SK-N-SH (cell line): ENCODE measurements at regions not wholly inside any gene's neighbourhood (a gene's known extent, or its start where the extent isn't known, plus 50 kb on each side); places are given as distances from the start of the nearest gene placed in this dataset.

Source experiments
- CTCF ChIA-PET: fragments of 300-600, 350-600 bp; formaldehyde crosslinking; extraction: SDS; loops from one replicate; lab custom pipeline; 2021; lab: Yijun Ruan, JAX
- POLR2A ChIA-PET: fragments of 350-600 bp; sonication (Branson Sonifier 250); formaldehyde crosslinking; extraction: SDS; loops from one replicate; lab custom pipeline; 2020; ENCODE audit warnings: antibody characterized with exemption, inconsistent platforms; lab: Yijun Ruan, JAX
- DNase-seq: peaks from one replicate; pipeline ENCODE4 v3.0.0; 2012
- H2AFZ ChIP-seq: fragments of 200-600 bp; sonication (generic); 2 replicates; pipeline ENCODE4 v1.8.1; 2016; ENCODE audit warnings: antibody characterized with exemption, mild to moderate bottlenecking, low read depth
- H3F3A ChIP-seq: fragments of 200-600 bp; sonication (generic); replicated peaks from 2 replicates; pipeline ENCODE3; 2016; ENCODE audit warnings: antibody characterized with exemption, mild to moderate bottlenecking; ENCODE audit not compliant: insufficient read depth
- H3K27ac ChIP-seq, 2 experiments: fragments of 200-500 bp in 1 of 2; fragments of 200-600 bp in 1 of 2; sonication (Bioruptor generic) in 1 of 2; sonication (generic), shearing (Covaris generic) in 1 of 2; 2 replicates each; pipeline versions ENCODE4 v1.5.1 to v1.6.1; 2014 to 2016; ENCODE audit warnings: low read depth in 2 of 2, inconsistent platforms in 1 of 2, low read length in 1 of 2, mild to moderate bottlenecking in 1 of 2, mixed read lengths in 1 of 2
- H3K27me3 ChIP-seq: fragments of 200-600 bp; sonication (generic), shearing (Covaris generic); 2 replicates; pipeline ENCODE4 v1.6.1; 2016; ENCODE audit warnings: mixed run types; ENCODE audit not compliant: insufficient read depth
- H3K36me3 ChIP-seq, 2 experiments: fragments of 200-500 bp in 1 of 2; fragments of 200-600 bp in 1 of 2; sonication (Bioruptor generic) in 1 of 2; sonication (generic) in 1 of 2; replicated peaks in 1 of 2; 2 replicates each; pipeline versions ENCODE3 to v1.5.1; 2014 to 2016; ENCODE audit warnings: low read length in 1 of 2, mild to moderate bottlenecking in 1 of 2; ENCODE audit not compliant: insufficient read depth in 2 of 2, control insufficient read depth in 1 of 2
- H3K4me1 ChIP-seq, 2 experiments: fragments of 200-500 bp in 1 of 2; fragments of 200-600 bp in 1 of 2; sonication (Bioruptor generic) in 1 of 2; sonication (generic), shearing (Covaris generic) in 1 of 2; 2 replicates each; pipeline versions ENCODE4 v1.5.1 to v1.6.1; 2014 to 2016; ENCODE audit warnings: low read depth in 1 of 2, low read length in 1 of 2, mixed run types in 1 of 2; ENCODE audit not compliant: insufficient read depth in 2 of 2, control insufficient read depth in 1 of 2
- H3K4me2 ChIP-seq: fragments of 200-600 bp; sonication (generic), shearing (Covaris generic); 2 replicates; pipeline ENCODE4 v1.6.1; 2017; ENCODE audit warnings: mixed run types
- H3K4me3 ChIP-seq, 2 experiments: fragments of 200-500 bp in 1 of 2; fragments of 200-600 bp in 1 of 2; sonication (Bioruptor generic) in 1 of 2; sonication (generic), shearing (Covaris generic) in 1 of 2; 2 replicates each; pipeline versions ENCODE4 v1.5.1 to v1.8.1; 2014 to 2016; ENCODE audit warnings: low read depth in 2 of 2, inconsistent platforms in 1 of 2, low read length in 1 of 2, mild to moderate bottlenecking in 1 of 2, mixed read lengths in 1 of 2, moderate library complexity in 1 of 2
- H3K79me2 ChIP-seq: fragments of 200-600 bp; sonication (generic); 2 replicates; pipeline ENCODE4 v1.8.1; 2017; ENCODE audit warnings: mild to moderate bottlenecking; ENCODE audit not compliant: insufficient read depth
- H3K9ac ChIP-seq: fragments of 200-600 bp; sonication (generic); 2 replicates; pipeline ENCODE4 v1.6.1; 2017; ENCODE audit warnings: mixed run types
- H3K9me2 ChIP-seq: fragments of 200-600 bp; sonication (generic); 2 replicates; pipeline ENCODE4 v1.6.1; 2017; ENCODE audit warnings: mixed run types
- H3K9me3 ChIP-seq: fragments of 200-600 bp; sonication (generic); 2 replicates; pipeline ENCODE4 v1.6.1; 2017; ENCODE audit warnings: mixed run types, mild to moderate bottlenecking, moderate library complexity
- H4K20me1 ChIP-seq: fragments of 200-600 bp; sonication (generic); 2 replicates; pipeline ENCODE4 v1.6.1; 2017; ENCODE audit warnings: mild to moderate bottlenecking, mixed run types; ENCODE audit not compliant: insufficient read depth
- GATA2 ChIP-seq: sonication (generic); formaldehyde crosslinking; IDR thresholded peaks from 2 replicates; pipeline ENCODE4 v1.5.0; 2020; ENCODE audit warnings: mild to moderate bottlenecking, missing genetic modification reagents
- MEF2A ChIP-seq: IDR thresholded peaks from 2 replicates; pipeline ENCODE4 v1.4.0; 2012; ENCODE audit warnings: low read depth, borderline replicate concordance
- NFIC ChIP-seq: IDR thresholded peaks from 2 replicates; pipeline ENCODE4 v1.4.0; 2012; ENCODE audit warnings: borderline replicate concordance
- RAD21 ChIP-seq: IDR thresholded peaks from 2 replicates; pipeline ENCODE4 v1.6.1; 2012; ENCODE audit warnings: mild to moderate bottlenecking, low read length
- SIN3A ChIP-seq: IDR thresholded peaks from 2 replicates; pipeline ENCODE4 v1.6.1; 2012; ENCODE audit warnings: low read depth, mild to moderate bottlenecking, low read length, moderate library complexity, borderline replicate concordance
- SMC3 ChIP-seq: IDR thresholded peaks from 2 replicates; pipeline ENCODE4 v1.6.1; 2012; ENCODE audit warnings: low read depth, low read length, improper control_type of control experiment
- WGBS: methylation state at CpG from one replicate; pipeline ENCODE4 v1.1.6; 2017; ENCODE audit warnings: low lambda C conversion rate; 5-methylcytosine and 5-hydroxymethylcytosine counted together
- TF ChIP-seq, protein P1 (sequence below): IDR thresholded peaks from 2 replicates; pipeline ENCODE4 v1.4.0; 2012; ENCODE audit warnings: low read depth, borderline replicate concordance
- TF ChIP-seq, protein P2 (sequence below): IDR thresholded peaks from 2 replicates; pipeline ENCODE4 v1.4.0; 2012; ENCODE audit warnings: low read depth, borderline replicate concordance
- TF ChIP-seq, protein P3 (sequence below): fragments of 200-600 bp; sonication (generic); IDR thresholded peaks from 2 replicates; pipeline ENCODE4 v1.6.1; 2017; ENCODE audit warnings: antibody characterized with exemption, mild to moderate bottlenecking, moderate library complexity
- TF ChIP-seq, protein P4 (sequence below): IDR thresholded peaks from 2 replicates; pipeline ENCODE4; 2012
- TF ChIP-seq, protein P5 (sequence below): IDR thresholded peaks from 2 replicates; pipeline ENCODE4 v1.6.1; 2012; ENCODE audit warnings: mild to moderate bottlenecking, low read depth, low read length, moderate library complexity

DNA sequence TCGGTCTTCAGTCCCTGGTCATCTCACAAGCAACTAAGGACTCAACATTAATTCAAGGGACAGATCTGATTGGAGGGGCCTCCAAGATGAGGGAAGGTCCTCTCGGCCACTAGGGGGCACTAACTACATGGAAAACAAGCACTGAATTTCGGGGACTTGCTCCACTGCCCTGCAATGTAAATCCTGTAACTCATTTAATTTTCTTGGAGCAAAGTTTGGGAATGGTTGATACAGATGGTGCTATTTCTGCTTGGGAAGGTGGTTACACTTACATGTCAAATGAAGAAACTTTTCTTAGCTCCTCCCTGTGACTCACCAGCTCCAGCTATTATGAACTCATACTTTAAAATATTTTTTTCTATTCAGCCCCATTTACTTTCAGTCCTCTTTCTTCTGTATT, 97.4 kb upstream of the KCNJ15 start:
- Histone ChIP-seq H3K79me2 (no peaks in the 10 kb centered on the region), H3K9me2 (no peaks in the 10 kb centered on the region), H4K20me1 (no peaks in the 10 kb centered on the region), H3K4me1 (no peaks in the 10 kb centered on the region), H3K9ac (no peak overlapping the region), H3K27ac (no peak overlapping the region), H3K9me3 (no peaks in the 10 kb centered on the region), H3K4me2 (no peak overlapping the region), H3K4me3 (no peak overlapping the region; a peak in 1 of 4 replicates), H3K36me3 (no peaks in the 10 kb centered on the region), H3F3A (no peaks in the 10 kb centered on the region), H3K27me3 (peaks cover 5% of the 10 kb centered on the region; the same call in 1 of the 2 replicates), H2AFZ (no peak overlapping the region)
- CTCF ChIA-PET = interaction anchor here (0.6 to 5.1 kb wide), 16 partner anchors 8 to 485 kb away, joined by 3 to 45 read pairs (median 5); no protein-coding TSS in a partner anchor
- TF ChIP-seq, protein P1, sequence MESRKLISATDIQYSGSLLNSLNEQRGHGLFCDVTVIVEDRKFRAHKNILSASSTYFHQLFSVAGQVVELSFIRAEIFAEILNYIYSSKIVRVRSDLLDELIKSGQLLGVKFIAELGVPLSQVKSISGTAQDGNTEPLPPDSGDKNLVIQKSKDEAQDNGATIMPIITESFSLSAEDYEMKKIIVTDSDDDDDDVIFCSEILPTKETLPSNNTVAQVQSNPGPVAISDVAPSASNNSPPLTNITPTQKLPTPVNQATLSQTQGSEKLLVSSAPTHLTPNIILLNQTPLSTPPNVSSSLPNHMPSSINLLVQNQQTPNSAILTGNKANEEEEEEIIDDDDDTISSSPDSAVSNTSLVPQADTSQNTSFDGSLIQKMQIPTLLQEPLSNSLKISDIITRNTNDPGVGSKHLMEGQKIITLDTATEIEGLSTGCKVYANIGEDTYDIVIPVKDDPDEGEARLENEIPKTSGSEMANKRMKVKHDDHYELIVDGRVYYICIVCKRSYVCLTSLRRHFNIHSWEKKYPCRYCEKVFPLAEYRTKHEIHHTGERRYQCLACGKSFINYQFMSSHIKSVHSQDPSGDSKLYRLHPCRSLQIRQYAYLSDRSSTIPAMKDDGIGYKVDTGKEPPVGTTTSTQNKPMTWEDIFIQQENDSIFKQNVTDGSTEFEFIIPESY = no peak
- TF ChIP-seq SIN3A (no peak), GATA2 (no peak), RAD21 (peak; percentile 75), MEF2A (no peak), SMC3 (peak; percentile 73), NFIC (no peak)
- TF ChIP-seq, protein P2, sequence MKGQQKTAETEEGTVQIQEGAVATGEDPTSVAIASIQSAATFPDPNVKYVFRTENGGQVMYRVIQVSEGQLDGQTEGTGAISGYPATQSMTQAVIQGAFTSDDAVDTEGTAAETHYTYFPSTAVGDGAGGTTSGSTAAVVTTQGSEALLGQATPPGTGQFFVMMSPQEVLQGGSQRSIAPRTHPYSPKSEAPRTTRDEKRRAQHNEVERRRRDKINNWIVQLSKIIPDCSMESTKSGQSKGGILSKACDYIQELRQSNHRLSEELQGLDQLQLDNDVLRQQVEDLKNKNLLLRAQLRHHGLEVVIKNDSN = no peak
- TF ChIP-seq, protein P3, sequence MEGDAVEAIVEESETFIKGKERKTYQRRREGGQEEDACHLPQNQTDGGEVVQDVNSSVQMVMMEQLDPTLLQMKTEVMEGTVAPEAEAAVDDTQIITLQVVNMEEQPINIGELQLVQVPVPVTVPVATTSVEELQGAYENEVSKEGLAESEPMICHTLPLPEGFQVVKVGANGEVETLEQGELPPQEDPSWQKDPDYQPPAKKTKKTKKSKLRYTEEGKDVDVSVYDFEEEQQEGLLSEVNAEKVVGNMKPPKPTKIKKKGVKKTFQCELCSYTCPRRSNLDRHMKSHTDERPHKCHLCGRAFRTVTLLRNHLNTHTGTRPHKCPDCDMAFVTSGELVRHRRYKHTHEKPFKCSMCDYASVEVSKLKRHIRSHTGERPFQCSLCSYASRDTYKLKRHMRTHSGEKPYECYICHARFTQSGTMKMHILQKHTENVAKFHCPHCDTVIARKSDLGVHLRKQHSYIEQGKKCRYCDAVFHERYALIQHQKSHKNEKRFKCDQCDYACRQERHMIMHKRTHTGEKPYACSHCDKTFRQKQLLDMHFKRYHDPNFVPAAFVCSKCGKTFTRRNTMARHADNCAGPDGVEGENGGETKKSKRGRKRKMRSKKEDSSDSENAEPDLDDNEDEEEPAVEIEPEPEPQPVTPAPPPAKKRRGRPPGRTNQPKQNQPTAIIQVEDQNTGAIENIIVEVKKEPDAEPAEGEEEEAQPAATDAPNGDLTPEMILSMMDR = peak; percentile 96
- TF ChIP-seq, protein P4, sequence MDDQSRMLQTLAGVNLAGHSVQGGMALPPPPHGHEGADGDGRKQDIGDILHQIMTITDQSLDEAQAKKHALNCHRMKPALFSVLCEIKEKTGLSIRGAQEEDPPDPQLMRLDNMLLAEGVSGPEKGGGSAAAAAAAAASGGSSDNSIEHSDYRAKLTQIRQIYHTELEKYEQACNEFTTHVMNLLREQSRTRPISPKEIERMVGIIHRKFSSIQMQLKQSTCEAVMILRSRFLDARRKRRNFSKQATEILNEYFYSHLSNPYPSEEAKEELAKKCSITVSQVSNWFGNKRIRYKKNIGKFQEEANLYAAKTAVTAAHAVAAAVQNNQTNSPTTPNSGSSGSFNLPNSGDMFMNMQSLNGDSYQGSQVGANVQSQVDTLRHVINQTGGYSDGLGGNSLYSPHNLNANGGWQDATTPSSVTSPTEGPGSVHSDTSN = no peak
- TF ChIP-seq, protein P5, sequence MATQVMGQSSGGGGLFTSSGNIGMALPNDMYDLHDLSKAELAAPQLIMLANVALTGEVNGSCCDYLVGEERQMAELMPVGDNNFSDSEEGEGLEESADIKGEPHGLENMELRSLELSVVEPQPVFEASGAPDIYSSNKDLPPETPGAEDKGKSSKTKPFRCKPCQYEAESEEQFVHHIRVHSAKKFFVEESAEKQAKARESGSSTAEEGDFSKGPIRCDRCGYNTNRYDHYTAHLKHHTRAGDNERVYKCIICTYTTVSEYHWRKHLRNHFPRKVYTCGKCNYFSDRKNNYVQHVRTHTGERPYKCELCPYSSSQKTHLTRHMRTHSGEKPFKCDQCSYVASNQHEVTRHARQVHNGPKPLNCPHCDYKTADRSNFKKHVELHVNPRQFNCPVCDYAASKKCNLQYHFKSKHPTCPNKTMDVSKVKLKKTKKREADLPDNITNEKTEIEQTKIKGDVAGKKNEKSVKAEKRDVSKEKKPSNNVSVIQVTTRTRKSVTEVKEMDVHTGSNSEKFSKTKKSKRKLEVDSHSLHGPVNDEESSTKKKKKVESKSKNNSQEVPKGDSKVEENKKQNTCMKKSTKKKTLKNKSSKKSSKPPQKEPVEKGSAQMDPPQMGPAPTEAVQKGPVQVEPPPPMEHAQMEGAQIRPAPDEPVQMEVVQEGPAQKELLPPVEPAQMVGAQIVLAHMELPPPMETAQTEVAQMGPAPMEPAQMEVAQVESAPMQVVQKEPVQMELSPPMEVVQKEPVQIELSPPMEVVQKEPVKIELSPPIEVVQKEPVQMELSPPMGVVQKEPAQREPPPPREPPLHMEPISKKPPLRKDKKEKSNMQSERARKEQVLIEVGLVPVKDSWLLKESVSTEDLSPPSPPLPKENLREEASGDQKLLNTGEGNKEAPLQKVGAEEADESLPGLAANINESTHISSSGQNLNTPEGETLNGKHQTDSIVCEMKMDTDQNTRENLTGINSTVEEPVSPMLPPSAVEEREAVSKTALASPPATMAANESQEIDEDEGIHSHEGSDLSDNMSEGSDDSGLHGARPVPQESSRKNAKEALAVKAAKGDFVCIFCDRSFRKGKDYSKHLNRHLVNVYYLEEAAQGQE = no peak
- DNase-seq = peak; percentile 57
- POLR2A ChIA-PET = no interaction called here
- 6% methylated on average over 3 of the region's 3 CpGs for WGBS
